VCaP (cell line): ENCODE measurements at regions not wholly inside any gene's neighbourhood (a gene's known extent, or its start where the extent isn't known, plus 50 kb on each side); places are given as distances from the start of the nearest gene placed in this dataset.
"Not testable (repeated sequence)": the region's sequence is repeated elsewhere in the genome, so short reads cannot be mapped to it uniquely, and the experiment has no call there.

ENCODE experiments used
- H3K27ac ChIP-seq: fragments of 450-650 bp; 2 replicates; pipeline ENCODE4 v1.5.1; 2017
- CTCF ChIP-seq: fragments of 450-650 bp; conservative IDR thresholded peaks from 2 replicates; pipeline ENCODE4 v1.5.1; 2017; ENCODE audit warnings: mild to moderate bottlenecking, moderate library complexity

- no peak for TF ChIP-seq CTCF
- no peak overlapping the region for H3K27ac ChIP-seq
These were observed 300.2 kb downstream of the NEBL start for GRCh38 chr10:20596911-20597310.

GRCh38 chr10:20596065-20596755 is 300.9 kb downstream of the NEBL start:
- H3K27ac ChIP-seq, result no peak overlapping the region
- TF ChIP-seq CTCF, result no peak

GRCh38 chr10:20593649-20594048 is 303.5 kb downstream of the NEBL start:
- H3K27ac ChIP-seq, result no peak overlapping the region
- no peak for TF ChIP-seq CTCF

DNA sequence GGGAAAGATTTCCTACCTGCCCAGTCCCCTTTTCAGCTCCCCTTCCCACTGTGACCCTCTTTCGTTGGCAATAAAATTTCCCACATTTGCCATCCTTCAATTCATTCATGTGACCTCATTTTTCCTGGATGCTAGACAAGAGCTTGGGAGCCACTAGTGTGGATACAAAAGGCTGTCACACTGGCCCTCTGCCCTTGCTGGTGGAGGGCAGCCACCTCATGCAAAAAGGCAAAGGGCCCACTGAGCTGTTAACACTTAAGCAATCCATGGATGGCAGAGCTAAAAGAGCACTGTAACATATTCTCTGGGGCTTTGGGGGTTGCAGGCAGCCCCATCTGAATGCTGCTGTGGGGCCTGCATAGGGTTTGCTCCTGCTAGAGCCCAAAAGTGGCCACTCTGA is 315.1 kb downstream of the NEBL start:
- no peak overlapping the region for H3K27ac ChIP-seq
- no peak for TF ChIP-seq CTCF

GRCh38 chr10:20573924-20574323 is 323.2 kb downstream of the NEBL start:
- no peak overlapping the region for H3K27ac ChIP-seq
- no peak for TF ChIP-seq CTCF

DNA sequence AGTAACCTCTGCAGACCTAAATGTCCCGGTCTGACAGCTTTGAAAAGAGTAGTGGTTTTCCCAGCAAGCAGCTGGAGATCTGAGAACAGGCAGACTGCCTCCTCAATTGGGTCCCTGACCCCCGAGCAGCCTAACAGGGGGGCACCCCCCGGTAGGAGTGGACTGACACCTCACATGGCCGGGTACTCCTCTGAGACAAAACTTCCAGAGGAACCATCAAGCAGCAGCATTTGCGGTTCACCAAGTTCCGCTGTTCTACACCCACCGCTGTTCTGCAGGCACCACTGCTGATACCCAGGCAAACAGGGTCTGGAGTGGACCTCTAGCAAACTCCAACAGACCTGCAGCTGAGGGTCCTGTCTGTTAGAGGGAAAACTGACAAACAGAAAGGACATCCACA is 341.1 kb downstream of the NEBL start:
- H3K27ac ChIP-seq, result not testable (repeated sequence)

- no peak for TF ChIP-seq CTCF
- no peak overlapping the region for H3K27ac ChIP-seq
These were observed 344.7 kb downstream of the NEBL start for GRCh38 chr10:20552382-20552781.

DNA sequence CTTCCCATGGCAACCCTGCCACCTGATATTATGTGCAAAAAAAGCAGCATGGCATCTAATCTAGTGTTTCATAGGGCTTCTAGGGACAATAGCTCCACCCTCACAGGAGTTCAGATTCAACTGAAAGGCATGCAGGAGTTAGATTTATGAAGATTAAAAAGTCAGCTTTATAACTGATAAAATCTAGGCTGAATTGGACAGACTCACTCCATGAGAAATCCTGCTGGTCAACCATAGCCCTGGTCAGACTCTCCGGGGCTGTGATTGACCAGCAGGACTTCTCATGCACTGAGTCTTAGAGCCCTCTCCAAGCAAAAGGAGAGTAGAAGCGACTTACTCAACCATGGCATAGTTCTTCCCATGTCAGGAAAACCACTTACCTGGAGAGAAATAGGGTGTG is 345.4 kb downstream of the NEBL start:
- no peak overlapping the region for H3K27ac ChIP-seq
- TF ChIP-seq CTCF, result no peak
